ENCODE measurements at regions not wholly inside any gene's neighbourhood (a gene's known extent, or its start where the extent isn't known, plus 50 kb on each side); places are given as distances from the start of the nearest gene placed in this dataset.

- TF ChIP-seq TAF1 (IDR thresholded peaks at IDR 0.05; ENCODE audit: borderline replicate concordance, low read depth, low read length) (no peak), USF1 (IDR thresholded peaks at IDR 0.05; ENCODE audit: borderline replicate concordance, low read depth) (no peak), REST (IDR thresholded peaks at IDR 0.05; ENCODE audit: low read depth, low read length) (no peak), SMC3 (IDR thresholded peaks at IDR 0.05; ENCODE audit: low read depth, low read length) (no peak), GABPA (IDR thresholded peaks at IDR 0.05; ENCODE audit: low read depth) (no peak), CTCF (IDR thresholded peaks at IDR 0.05) (no peak), JUND (IDR thresholded peaks at IDR 0.05) (no peak), MXI1 (IDR thresholded peaks at IDR 0.05; ENCODE audit: low read depth, low read length) (no peak), RAD21 (IDR thresholded peaks at IDR 0.05; ENCODE audit: low read length) (no peak), IRF3 (IDR thresholded peaks at IDR 0.05; ENCODE audit: low read depth, low read length) (no peak), TEAD4 (IDR thresholded peaks at IDR 0.05; ENCODE audit: borderline replicate concordance, insufficient read depth) (no peak), MAX (IDR thresholded peaks at IDR 0.05; ENCODE audit: low read depth) (no peak), FOXM1 (IDR thresholded peaks at IDR 0.05; ENCODE audit: low read depth) (no peak)
Measured at GRCh38 chr10:118216571-118217170, 125.5 kb downstream of the FAM204A start.

Data from SK-N-SH (cell line).